Neural cell (in vitro differentiated cells): ENCODE measurements at regions not wholly inside any gene's neighbourhood (a gene's known extent, or its start where the extent isn't known, plus 50 kb on each side); places are given as distances from the start of the nearest gene placed in this dataset.

ENCODE experiments used
- EZH2 ChIP-seq: fragments of 200-600, 300-800 bp; shearing (Covaris generic), sonication (generic); IDR thresholded peaks from 2 replicates; pipeline ENCODE4 v1.6.1; 2014; ENCODE audit warnings: antibody characterized with exemption, low read length, borderline replicate concordance, mild to moderate bottlenecking; ENCODE audit not compliant: insufficient read depth, poor library complexity, severe bottlenecking
- MXI1 ChIP-seq: fragments of 450-650 bp; conservative IDR thresholded peaks from 2 replicates; pipeline ENCODE4 v1.6.1; 2014; ENCODE audit warnings: antibody characterized with exemption, mild to moderate bottlenecking; ENCODE audit not compliant: poor library complexity, severe bottlenecking
- POLR2AphosphoS5 ChIP-seq: IDR thresholded peaks from 2 replicates; pipeline ENCODE4 v1.6.1; 2012
- TF ChIP-seq, protein P1 (sequence below): fragments of 450-650 bp; IDR thresholded peaks from 2 replicates; pipeline ENCODE4 v1.5.1; 2014; ENCODE audit warnings: antibody characterized with exemption, mild to moderate bottlenecking, moderate library complexity; ENCODE audit not compliant: poor library complexity, severe bottlenecking

DNA sequence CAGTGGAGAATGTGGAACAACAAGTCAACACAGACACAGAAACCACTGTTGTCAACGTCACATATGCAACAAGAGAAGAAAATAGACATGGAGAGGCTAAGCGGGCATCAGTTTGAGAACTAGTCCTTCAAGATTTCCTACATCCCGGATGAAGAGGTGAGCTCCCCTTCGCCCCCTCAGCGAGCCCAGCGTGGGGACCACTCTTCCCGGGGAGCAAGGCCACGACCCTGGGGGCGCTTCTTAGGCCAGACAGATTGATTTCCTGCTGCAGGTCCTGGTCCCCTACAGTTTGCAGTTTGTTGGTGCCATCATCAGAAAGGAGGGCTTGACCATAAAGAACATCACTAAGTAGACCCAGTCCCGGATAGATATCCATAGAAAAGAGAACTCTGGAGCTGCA is 113.0 kb downstream of the NBPF12 start:
- TF ChIP-seq, protein P1, sequence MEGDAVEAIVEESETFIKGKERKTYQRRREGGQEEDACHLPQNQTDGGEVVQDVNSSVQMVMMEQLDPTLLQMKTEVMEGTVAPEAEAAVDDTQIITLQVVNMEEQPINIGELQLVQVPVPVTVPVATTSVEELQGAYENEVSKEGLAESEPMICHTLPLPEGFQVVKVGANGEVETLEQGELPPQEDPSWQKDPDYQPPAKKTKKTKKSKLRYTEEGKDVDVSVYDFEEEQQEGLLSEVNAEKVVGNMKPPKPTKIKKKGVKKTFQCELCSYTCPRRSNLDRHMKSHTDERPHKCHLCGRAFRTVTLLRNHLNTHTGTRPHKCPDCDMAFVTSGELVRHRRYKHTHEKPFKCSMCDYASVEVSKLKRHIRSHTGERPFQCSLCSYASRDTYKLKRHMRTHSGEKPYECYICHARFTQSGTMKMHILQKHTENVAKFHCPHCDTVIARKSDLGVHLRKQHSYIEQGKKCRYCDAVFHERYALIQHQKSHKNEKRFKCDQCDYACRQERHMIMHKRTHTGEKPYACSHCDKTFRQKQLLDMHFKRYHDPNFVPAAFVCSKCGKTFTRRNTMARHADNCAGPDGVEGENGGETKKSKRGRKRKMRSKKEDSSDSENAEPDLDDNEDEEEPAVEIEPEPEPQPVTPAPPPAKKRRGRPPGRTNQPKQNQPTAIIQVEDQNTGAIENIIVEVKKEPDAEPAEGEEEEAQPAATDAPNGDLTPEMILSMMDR = no peak
- no peak for TF ChIP-seq EZH2
- TF ChIP-seq POLR2AphosphoS5 = no peak
- TF ChIP-seq MXI1 = no peak
